ENCODE measurements at regions not wholly inside any gene's neighbourhood (a gene's known extent, or its start where the extent isn't known, plus 50 kb on each side); places are given as distances from the start of the nearest gene placed in this dataset.

- 5% methylated on average over 10 of the region's 10 CpGs for WGBS (ENCODE audit: low lambda C conversion rate)
- Histone ChIP-seq H3K36me3 (replicated peaks in 1 of 2; ENCODE audit: control insufficient read depth in 1 of 2, insufficient read depth in 2 of 2, low read length in 2 of 2) (no peaks in the 10 kb centered on the region), H3K4me3 (replicated peaks in 1 of 3; ENCODE audit: insufficient read depth in 1 of 3, low read depth in 2 of 3, low read length in 3 of 3) (no peak overlapping the region), H3K4me2 (ENCODE audit: low read depth, low read length) (no peak overlapping the region), H3K9ac (ENCODE audit: insufficient read depth, low read depth, low read length) (no peak overlapping the region), H3K27me3 (ENCODE audit: control insufficient read depth in 1 of 2, insufficient read depth in 2 of 2, low read length in 2 of 2) (peaks cover 5 to 47% of the 10 kb centered on the region in 2 experiments; a peak in 4 of 5 replicates), H3K4me1 (ENCODE audit: insufficient read depth, low read length) (no peaks in the 10 kb centered on the region), H3K27ac (ENCODE audit: extremely low read length, insufficient read depth, low read length) (no peak overlapping the region), H3K9me3 (ENCODE audit: low read length) (peaks cover 10% of the 10 kb centered on the region; the same call in 1 of the 2 replicates), H3K79me2 (ENCODE audit: insufficient read depth, low read length) (no peaks in the 10 kb centered on the region), H4K20me1 (ENCODE audit: insufficient read depth, low read length) (no peaks in the 10 kb centered on the region), H2AFZ (ENCODE audit: low read length) (no peak overlapping the region)
- BruUV-seq (replicated peaks): no TSS peak
- ChIA-PET POLR2A (no interaction called here), CTCF (ENCODE audit: low intra/inter-chr PET ratio, low total read pairs) (no interaction called here)
- in situ Hi-C loops (cut with HindIII; ENCODE audit: extremely low pct_ligation_motif_present, low pct_unique_long_range_greater_than_20kb) (no loop called here), intact Hi-C loops (cut with micrococcal nuclease; ENCODE audit: unreplicated experiment) (no loop called here)
- DNase-seq (ENCODE audit: low spot score): no peak
- TF ChIP-seq FOXK1 (CRISPR knock-in tag; IDR thresholded peaks at IDR 0.05; ENCODE audit: borderline replicate concordance, low read depth) (no peak), ATF6 (CRISPR knock-in tag; conservative IDR thresholded peaks at IDR 0.05) (no peak), KLF15 (CRISPR knock-in tag; IDR thresholded peaks at IDR 0.05; ENCODE audit: borderline replicate concordance) (no peak), HOXA7 (CRISPR knock-in tag; IDR thresholded peaks at IDR 0.05) (no peak), ZNF607 (CRISPR knock-in tag; IDR thresholded peaks at IDR 0.05; ENCODE audit: borderline replicate concordance) (no peak), PREB (CRISPR knock-in tag; IDR thresholded peaks at IDR 0.05) (no peak)
- no peak for ATAC-seq
- no peak for FAIRE-seq
Measured at GRCh38 chr2:386406-387103, 98.7 kb upstream of the ALKAL2 start.

All from HepG2 (cell line).